GM13977 (cell line): ENCODE measurements at regions not wholly inside any gene's neighbourhood (a gene's known extent, or its start where the extent isn't known, plus 50 kb on each side); places are given as distances from the start of the nearest gene placed in this dataset.

ENCODE experiments used
- DNase-seq: peaks from one replicate; pipeline ENCODE4 v3.0.0; 2012; ENCODE audit warnings: low spot score
- in situ Hi-C: fragments of 300-500 bp; cut with MboI; formaldehyde crosslinking; loops from one replicate; pipeline ENCODE4 v1.12.0; 2022; ENCODE audit warnings: low sequenced_read_pairs, low pct_unique_long_range_greater_than_20kb, mixed read lengths, inconsistent platforms; ENCODE audit not compliant: unreplicated experiment
- TF ChIP-seq, protein P1 (sequence below): IDR thresholded peaks from 2 replicates; pipeline ENCODE4 v1.5.1; 2012; ENCODE audit warnings: mild to moderate bottlenecking, control low read depth; ENCODE audit not compliant: insufficient read depth; ENCODE audit errors: extremely low read depth, missing control alignments

DNA sequence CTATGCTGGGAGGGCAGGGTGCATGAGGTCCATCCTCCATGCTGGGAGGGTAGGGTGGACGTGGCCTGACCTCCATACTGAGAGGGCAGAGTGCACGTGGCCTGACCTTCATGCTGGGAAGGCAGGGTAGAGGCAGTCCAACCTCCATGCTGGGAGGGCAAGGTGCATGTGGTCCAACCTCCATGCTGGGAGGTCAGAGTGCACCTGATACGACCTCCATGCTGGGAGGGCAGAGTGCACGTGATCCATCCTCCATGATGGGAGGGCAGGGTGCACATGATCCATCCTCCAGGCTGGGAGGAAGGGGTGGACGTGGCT, 622.2 kb downstream of the BRD1 start:
- in situ Hi-C loops: no loop called here
- TF ChIP-seq, protein P1, sequence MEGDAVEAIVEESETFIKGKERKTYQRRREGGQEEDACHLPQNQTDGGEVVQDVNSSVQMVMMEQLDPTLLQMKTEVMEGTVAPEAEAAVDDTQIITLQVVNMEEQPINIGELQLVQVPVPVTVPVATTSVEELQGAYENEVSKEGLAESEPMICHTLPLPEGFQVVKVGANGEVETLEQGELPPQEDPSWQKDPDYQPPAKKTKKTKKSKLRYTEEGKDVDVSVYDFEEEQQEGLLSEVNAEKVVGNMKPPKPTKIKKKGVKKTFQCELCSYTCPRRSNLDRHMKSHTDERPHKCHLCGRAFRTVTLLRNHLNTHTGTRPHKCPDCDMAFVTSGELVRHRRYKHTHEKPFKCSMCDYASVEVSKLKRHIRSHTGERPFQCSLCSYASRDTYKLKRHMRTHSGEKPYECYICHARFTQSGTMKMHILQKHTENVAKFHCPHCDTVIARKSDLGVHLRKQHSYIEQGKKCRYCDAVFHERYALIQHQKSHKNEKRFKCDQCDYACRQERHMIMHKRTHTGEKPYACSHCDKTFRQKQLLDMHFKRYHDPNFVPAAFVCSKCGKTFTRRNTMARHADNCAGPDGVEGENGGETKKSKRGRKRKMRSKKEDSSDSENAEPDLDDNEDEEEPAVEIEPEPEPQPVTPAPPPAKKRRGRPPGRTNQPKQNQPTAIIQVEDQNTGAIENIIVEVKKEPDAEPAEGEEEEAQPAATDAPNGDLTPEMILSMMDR: no peak
- no peak for DNase-seq

DNA sequence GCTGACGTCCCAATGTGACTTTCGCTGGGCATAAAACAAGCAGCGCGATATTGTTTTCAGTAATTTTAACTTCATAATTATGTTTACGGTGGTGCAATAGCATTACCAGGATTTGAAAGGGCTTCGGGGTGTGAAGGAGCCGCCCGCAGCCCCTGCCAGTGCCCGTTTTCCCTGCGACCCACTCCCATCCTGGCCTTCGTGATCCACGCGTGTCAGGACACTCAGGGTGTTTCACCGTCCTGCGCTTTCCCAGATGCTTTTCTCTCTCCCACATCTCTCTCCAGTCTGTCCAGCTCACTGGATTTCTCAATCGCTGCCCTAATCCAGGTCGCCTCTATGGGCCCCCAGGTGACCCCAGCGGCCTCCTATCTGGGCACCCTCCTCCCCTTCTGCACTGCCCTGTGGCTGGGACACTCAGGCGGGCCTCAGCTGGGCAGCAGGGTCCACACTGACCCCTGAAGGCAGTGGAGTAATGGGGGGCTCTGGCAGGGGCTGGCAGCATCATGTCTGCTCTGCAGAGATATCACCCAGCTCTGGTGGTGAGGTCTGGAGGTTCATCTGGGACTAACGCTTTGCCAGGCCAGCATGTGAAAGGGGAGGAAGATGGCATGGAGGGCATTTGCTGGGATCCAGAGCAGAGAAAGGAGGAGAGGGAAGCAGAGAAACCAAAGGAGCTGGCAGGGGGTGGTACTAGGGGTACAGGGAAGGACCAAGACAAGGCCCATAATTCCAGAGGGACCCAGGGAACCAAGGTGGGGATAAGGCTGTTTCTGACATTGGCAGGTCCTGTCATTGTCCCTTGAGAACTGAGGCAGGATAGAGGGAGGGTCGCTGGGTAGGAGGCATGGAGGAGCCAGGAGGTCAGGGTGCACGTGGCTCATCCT, 622.8 kb downstream of the BRD1 start:
- in situ Hi-C loops: no loop called here
- TF ChIP-seq, protein P1: no peak
- no peak for DNase-seq

DNA sequence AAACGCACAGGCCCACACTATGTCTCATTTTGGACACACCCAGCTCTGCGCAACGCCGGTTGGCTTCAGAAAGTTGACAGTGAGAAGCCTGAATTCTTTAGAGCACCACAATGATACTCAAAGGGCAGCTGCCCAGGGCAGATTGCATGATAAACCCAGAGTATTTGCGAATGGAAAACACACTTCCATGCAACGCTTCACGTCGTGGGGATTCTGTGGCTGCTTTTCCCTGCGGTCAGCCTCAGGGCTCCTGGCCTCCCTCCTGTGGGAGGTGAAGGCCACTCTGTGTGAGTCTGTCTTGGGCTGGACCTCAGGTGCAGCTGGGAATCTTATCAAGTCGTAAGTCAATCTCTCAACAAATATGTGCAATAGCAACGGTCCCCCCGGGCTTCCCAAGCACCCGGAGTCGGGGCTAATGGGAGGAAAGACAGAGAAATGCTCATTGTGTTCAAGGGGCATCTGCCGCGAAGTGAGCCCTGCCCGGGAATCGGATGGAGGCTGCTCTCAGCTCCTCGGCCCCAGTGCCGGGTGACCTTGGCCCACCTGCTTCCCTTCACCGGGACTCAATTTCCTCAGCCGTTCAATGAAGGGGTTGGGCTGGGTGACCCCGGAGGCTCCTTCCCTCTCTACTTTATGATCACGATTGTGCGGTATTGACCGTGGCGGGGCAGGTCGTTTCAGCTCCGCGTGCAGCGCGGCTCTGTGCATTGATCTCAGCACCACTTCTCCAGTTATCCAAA, 623.6 kb downstream of the BRD1 start:
- DNase-seq: no peak
- in situ Hi-C loops: no loop called here
- TF ChIP-seq, protein P1: no peak

DNA sequence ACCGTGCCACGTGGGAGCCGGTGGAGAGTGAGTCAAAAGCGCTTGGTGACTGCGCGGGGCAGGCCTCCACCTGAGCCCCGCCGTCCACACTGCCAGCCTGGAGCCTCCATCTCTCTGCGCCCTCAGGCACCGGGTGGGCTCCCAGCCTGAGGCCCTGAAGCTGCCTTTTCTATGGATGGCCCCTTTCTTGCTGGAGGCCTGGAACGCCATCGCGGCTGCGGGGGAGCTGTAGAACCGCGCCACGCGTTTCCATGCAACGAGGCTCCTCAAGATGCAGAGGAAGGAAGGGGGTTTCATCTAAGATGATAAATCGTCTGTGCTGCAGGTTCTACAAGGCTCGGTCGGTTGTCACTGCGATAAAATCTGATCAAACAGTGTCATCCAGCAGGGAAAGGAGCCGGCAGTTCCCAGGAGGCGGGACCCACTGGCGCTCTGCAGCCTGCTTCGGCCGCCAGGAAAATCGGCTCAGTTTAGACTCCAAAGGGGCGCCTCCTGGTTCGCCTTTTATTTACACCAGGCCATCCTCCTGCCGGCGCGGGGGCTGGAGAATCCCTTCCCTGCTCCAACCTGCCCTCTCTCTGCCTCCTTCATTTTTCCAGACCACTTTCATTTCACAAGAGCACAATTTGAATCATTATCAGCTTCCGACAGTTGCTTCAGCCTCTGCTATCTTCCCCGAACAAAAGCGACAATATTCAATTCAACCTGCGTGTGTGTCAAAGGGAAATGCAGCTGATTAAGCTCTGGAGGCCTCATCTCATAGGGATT, 624.4 kb downstream of the BRD1 start:
- TF ChIP-seq, protein P1: no peak
- in situ Hi-C loops: no loop called here
- no peak for DNase-seq

DNA sequence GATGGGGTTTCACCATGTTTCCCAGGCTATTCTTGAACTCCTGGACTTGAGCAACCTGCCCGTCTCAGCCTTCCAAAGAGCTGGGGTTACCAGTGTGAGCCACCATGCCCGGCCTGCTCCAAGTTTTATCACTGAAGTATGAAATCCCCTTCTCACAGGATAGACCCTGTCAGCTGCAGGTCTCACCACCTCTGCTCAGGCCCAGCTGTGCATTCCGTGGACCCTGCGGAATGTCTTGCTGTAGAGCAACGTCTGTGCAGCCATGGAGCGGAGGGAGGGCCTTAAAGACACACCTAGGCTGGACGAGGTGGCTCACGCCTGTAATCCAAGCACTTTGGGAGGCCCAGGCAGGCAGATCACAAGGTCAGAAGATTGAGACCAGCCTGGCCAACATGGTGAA, 625.4 kb downstream of the BRD1 start:
- TF ChIP-seq, protein P1: no peak
- in situ Hi-C loops: no loop called here
- DNase-seq: no peak
